ENCODE measurements at regions not wholly inside any gene's neighbourhood (a gene's known extent, or its start where the extent isn't known, plus 50 kb on each side); places are given as distances from the start of the nearest gene placed in this dataset.
"Not testable (repeated sequence)": the region's sequence is repeated elsewhere in the genome, so short reads cannot be mapped to it uniquely, and the experiment has no call there.

- Mint-ChIP-seq H3K27ac (no peak overlapping the region), H3K4me1 (peaks cover 33% of the 10 kb centered on the region), H3K4me3 (no peak overlapping the region), H3K9me3 (no peaks in the 10 kb centered on the region), H3K36me3 (peaks cover 1% of the 10 kb centered on the region)
- DNase-seq (ENCODE audit: low spot score in 2 of 2) (no peak), ATAC-seq (no peak)
Measured at GRCh38 chr10:8314486-8314885, 260.0 kb downstream of the GATA3 start.

GRCh38 chr10:8315619-8316021, 261.1 kb downstream of the GATA3 start:
- Mint-ChIP-seq H3K36me3 (peaks cover 4% of the 10 kb centered on the region), H3K9me3 (no peaks in the 10 kb centered on the region), H3K4me1 (peaks cover 38% of the 10 kb centered on the region), H3K27ac (no peak overlapping the region), H3K4me3 (no peak overlapping the region)
- ATAC-seq, result peak; percentile 82
- DNase-seq (ENCODE audit: low spot score in 2 of 2), result no peak

- Mint-ChIP-seq H3K9me3 (no peaks in the 10 kb centered on the region), H3K4me1 (peaks cover 37% of the 10 kb centered on the region), H3K36me3 (peaks cover 4% of the 10 kb centered on the region), H3K4me3 (no peak overlapping the region), H3K27ac (no peak overlapping the region)
- DNase-seq (ENCODE audit: low spot score in 2 of 2), result no peak
- no peak for ATAC-seq
Measured at GRCh38 chr10:8316284-8316683, 261.8 kb downstream of the GATA3 start.

- not testable (repeated sequence) for H3K27ac Mint-ChIP-seq; ATAC-seq; H3K9me3 Mint-ChIP-seq; H3K4me3 Mint-ChIP-seq; DNase-seq (ENCODE audit: low spot score in 2 of 2); H3K36me3 Mint-ChIP-seq
- H3K4me1 Mint-ChIP-seq, result peaks cover 25% of the 10 kb centered on the region
Measured at GRCh38 chr10:8318429-8318828, 263.9 kb downstream of the GATA3 start.

GRCh38 chr10:8318956-8319355, 264.5 kb downstream of the GATA3 start:
- no peak for ATAC-seq
- peaks cover 30% of the 10 kb centered on the region for H3K4me1 Mint-ChIP-seq
- no peak overlapping the region for H3K27ac Mint-ChIP-seq

GRCh38 chr10:8319704-8320103, 265.2 kb downstream of the GATA3 start:
- Mint-ChIP-seq H3K27ac (no peak overlapping the region), H3K4me1 (peaks cover 30% of the 10 kb centered on the region)
- DNase-seq (ENCODE audit: low spot score in 2 of 2), result peak in 1 of 2 donors; percentile 38

More at GRCh38 chr10:8318956-8319355, 264.5 kb downstream of the GATA3 start:
- Mint-ChIP-seq H3K4me3 (no peak overlapping the region), H3K9me3 (no peaks in the 10 kb centered on the region), H3K36me3 (peaks cover 4% of the 10 kb centered on the region)
- no peak for DNase-seq (ENCODE audit: low spot score in 2 of 2)

GRCh38 chr10:8321990-8322389, 267.5 kb downstream of the GATA3 start:
- DNase-seq (ENCODE audit: low spot score in 2 of 2), result peak in 1 of 2 donors; percentile 41
- Mint-ChIP-seq H3K4me3 (no peak overlapping the region), H3K9me3 (no peaks in the 10 kb centered on the region), H3K27ac (no peak overlapping the region), H3K36me3 (peaks cover 10% of the 10 kb centered on the region), H3K4me1 (peaks cover 25% of the 10 kb centered on the region)
- ATAC-seq, result no peak

More at GRCh38 chr10:8319704-8320103, 265.2 kb downstream of the GATA3 start:
- Mint-ChIP-seq H3K4me3 (no peak overlapping the region), H3K36me3 (peaks cover 4% of the 10 kb centered on the region), H3K9me3 (no peaks in the 10 kb centered on the region)
- ATAC-seq, result no peak

GRCh38 chr10:8323428-8324054, 269.1 kb downstream of the GATA3 start:
- ATAC-seq (no peak), DNase-seq (ENCODE audit: low spot score in 2 of 2) (no peak)
- H3K4me3 Mint-ChIP-seq, result no peak overlapping the region
- peaks cover 25% of the 10 kb centered on the region for H3K4me1 Mint-ChIP-seq
- peaks cover 10% of the 10 kb centered on the region for H3K36me3 Mint-ChIP-seq
- no peak overlapping the region for H3K27ac Mint-ChIP-seq
- no peaks in the 10 kb centered on the region for H3K9me3 Mint-ChIP-seq

GRCh38 chr10:8325024-8325980, 270.8 kb downstream of the GATA3 start:
- DNase-seq (ENCODE audit: low spot score in 2 of 2), result no peak
- H3K27ac Mint-ChIP-seq, result peak overlapping the region; percentile 67
- peaks cover 30% of the 10 kb centered on the region for H3K4me1 Mint-ChIP-seq
- H3K9me3 Mint-ChIP-seq, result no peaks in the 10 kb centered on the region
- peaks cover 6% of the 10 kb centered on the region for H3K36me3 Mint-ChIP-seq
- peak overlapping the region; percentile 10 for H3K4me3 Mint-ChIP-seq
- ATAC-seq, result peak; percentile 90

GRCh38 chr10:8326396-8327139, 272.1 kb downstream of the GATA3 start:
- peak overlapping the region; percentile 67 for H3K27ac Mint-ChIP-seq
- H3K4me3 Mint-ChIP-seq, result no peak overlapping the region
- H3K36me3 Mint-ChIP-seq, result peaks cover 6% of the 10 kb centered on the region
- H3K4me1 Mint-ChIP-seq, result peaks cover 42% of the 10 kb centered on the region
- ATAC-seq, result no peak
- no peaks in the 10 kb centered on the region for H3K9me3 Mint-ChIP-seq
- peak in 1 of 2 donors; percentile 10 for DNase-seq (ENCODE audit: low spot score in 2 of 2)

GRCh38 chr10:8327140-8327423, 272.6 kb downstream of the GATA3 start:
- H3K4me3 Mint-ChIP-seq, result no peak overlapping the region
- DNase-seq (ENCODE audit: low spot score in 2 of 2), result peak in 1 of 2 donors; percentile 22
- no peaks in the 10 kb centered on the region for H3K9me3 Mint-ChIP-seq
- H3K27ac Mint-ChIP-seq, result no peak overlapping the region
- H3K4me1 Mint-ChIP-seq, result peaks cover 47% of the 10 kb centered on the region
- no peak for ATAC-seq
- peaks cover 6% of the 10 kb centered on the region for H3K36me3 Mint-ChIP-seq

- peak overlapping the region; percentile 81 for H3K4me3 Mint-ChIP-seq
- no peak for ATAC-seq
- H3K4me1 Mint-ChIP-seq, result peaks cover 51% of the 10 kb centered on the region
- H3K36me3 Mint-ChIP-seq, result peaks cover 7% of the 10 kb centered on the region
- peak in 1 of 2 donors; percentile 65 for DNase-seq (ENCODE audit: low spot score in 2 of 2)
- peak overlapping the region; percentile 95 for H3K27ac Mint-ChIP-seq
- H3K9me3 Mint-ChIP-seq, result no peaks in the 10 kb centered on the region
Measured at GRCh38 chr10:8331387-8331786, 276.9 kb downstream of the GATA3 start.

GRCh38 chr10:8331896-8332729, 277.6 kb downstream of the GATA3 start:
- H3K4me1 Mint-ChIP-seq, result peaks cover 51% of the 10 kb centered on the region

GRCh38 chr10:8332730-8333111, 278.2 kb downstream of the GATA3 start:
- H3K4me1 Mint-ChIP-seq, result peaks cover 51% of the 10 kb centered on the region
- H3K27ac Mint-ChIP-seq, result peak overlapping the region; percentile 95
- no peak for ATAC-seq
- peaks cover 7% of the 10 kb centered on the region for H3K36me3 Mint-ChIP-seq
- peak overlapping the region; percentile 81 for H3K4me3 Mint-ChIP-seq
- no peaks in the 10 kb centered on the region for H3K9me3 Mint-ChIP-seq
- DNase-seq (ENCODE audit: low spot score in 2 of 2), result no peak

More at GRCh38 chr10:8331896-8332729, 277.6 kb downstream of the GATA3 start:
- peaks cover 7% of the 10 kb centered on the region for H3K36me3 Mint-ChIP-seq
- H3K4me3 Mint-ChIP-seq, result peak overlapping the region; percentile 81
- peak overlapping the region; percentile 95 for H3K27ac Mint-ChIP-seq
- H3K9me3 Mint-ChIP-seq, result no peaks in the 10 kb centered on the region
- DNase-seq (ENCODE audit: low spot score in 2 of 2) (peak; percentile 68 to 87), ATAC-seq (peak; percentile 98)

Measured in stimulated activated effector memory CD8-positive, alpha-beta T cell treated with anti-CD3 and anti-CD28 coated beads, Interleukin-12 subunit alpha, Interleukin-12 subunit beta, amount 100 ng/mL, for 72 hours (primary cell).